ENCODE measurements at regions not wholly inside any gene's neighbourhood (a gene's known extent, or its start where the extent isn't known, plus 50 kb on each side); places are given as distances from the start of the nearest gene placed in this dataset.

DNA sequence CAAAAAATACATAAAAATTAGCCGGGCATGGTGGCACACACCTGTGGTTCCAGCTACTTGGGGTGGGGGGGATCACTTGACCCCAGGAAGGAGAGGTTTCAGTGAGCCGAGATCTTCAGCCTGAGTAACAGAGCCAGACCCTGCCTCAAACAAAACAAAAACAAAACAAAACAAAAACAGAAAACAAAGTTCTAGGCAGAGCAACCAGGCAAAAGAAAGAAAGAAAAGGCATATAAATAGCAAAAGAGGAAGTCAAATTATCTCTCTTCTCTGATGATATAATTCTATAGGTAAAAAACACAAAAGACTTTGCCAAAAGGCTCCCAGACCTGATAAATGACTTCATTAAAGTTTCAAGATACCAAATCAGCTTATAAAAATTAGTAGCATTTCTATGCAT is 446.9 kb downstream of the HAO1 start:
- Histone ChIP-seq H3K9me3 (ENCODE audit: low read length) (0 out of 2 replicates have a peak, but pooled peaks cover 5% of the 10 kb centered on the region), H2AFZ (ENCODE audit: low read length) (no peak overlapping the region), H3K4me2 (ENCODE audit: low read depth, low read length) (no peak overlapping the region), H4K20me1 (ENCODE audit: insufficient read depth, low read length) (no peaks in the 10 kb centered on the region), H3K79me2 (ENCODE audit: insufficient read depth, low read length) (no peaks in the 10 kb centered on the region), H3K4me3 (replicated peaks in 1 of 3; ENCODE audit: insufficient read depth in 1 of 3, low read depth in 2 of 3, low read length in 3 of 3) (no peak overlapping the region), H3K4me1 (ENCODE audit: insufficient read depth, low read length) (no peaks in the 10 kb centered on the region), H3K36me3 (replicated peaks in 1 of 2; ENCODE audit: control insufficient read depth in 1 of 2, insufficient read depth in 2 of 2, low read length in 2 of 2) (no peaks in the 10 kb centered on the region), H3K27ac (ENCODE audit: extremely low read length, insufficient read depth, low read length) (no peak overlapping the region), H3K9ac (ENCODE audit: insufficient read depth, low read depth, low read length) (no peak overlapping the region), H3K27me3 (ENCODE audit: control insufficient read depth in 1 of 2, insufficient read depth in 2 of 2, low read length in 2 of 2) (no peaks in the 10 kb centered on the region)
- intact Hi-C loops (cut with micrococcal nuclease; ENCODE audit: unreplicated experiment), result no loop called here
- FAIRE-seq (no peak), ATAC-seq (no peak), DNase-seq (ENCODE audit: low spot score) (no peak)
- CTCF ChIA-PET (ENCODE audit: low intra/inter-chr PET ratio, low total read pairs), result no interaction called here
- 16% methylated on average over 2 of the region's 2 CpGs for WGBS (ENCODE audit: low lambda C conversion rate)
- in situ Hi-C loops (cut with HindIII; ENCODE audit: extremely low pct_ligation_motif_present, low pct_unique_long_range_greater_than_20kb), result no loop called here
- POLR2A ChIA-PET, result no interaction called here
- BruUV-seq (replicated peaks), result no TSS peak
- TF ChIP-seq LCORL (IDR thresholded peaks at IDR 0.05) (no peak), LCORL (CRISPR knock-in tag; IDR thresholded peaks at IDR 0.05) (no peak), HOXA3 (CRISPR knock-in tag; IDR thresholded peaks at IDR 0.05) (no peak), RCOR2 (CRISPR knock-in tag; IDR thresholded peaks at IDR 0.05) (no peak), NFE2L1 (CRISPR knock-in tag; IDR thresholded peaks at IDR 0.05; ENCODE audit: borderline replicate concordance) (no peak), PHF21A (CRISPR knock-in tag; IDR thresholded peaks at IDR 0.05) (no peak), SUZ12 (IDR thresholded peaks at IDR 0.05; ENCODE audit: low read depth, low read length) (no peak), ZNF777 (CRISPR knock-in tag; IDR thresholded peaks at IDR 0.05) (no peak)
- TF ChIP-seq, protein P1, sequence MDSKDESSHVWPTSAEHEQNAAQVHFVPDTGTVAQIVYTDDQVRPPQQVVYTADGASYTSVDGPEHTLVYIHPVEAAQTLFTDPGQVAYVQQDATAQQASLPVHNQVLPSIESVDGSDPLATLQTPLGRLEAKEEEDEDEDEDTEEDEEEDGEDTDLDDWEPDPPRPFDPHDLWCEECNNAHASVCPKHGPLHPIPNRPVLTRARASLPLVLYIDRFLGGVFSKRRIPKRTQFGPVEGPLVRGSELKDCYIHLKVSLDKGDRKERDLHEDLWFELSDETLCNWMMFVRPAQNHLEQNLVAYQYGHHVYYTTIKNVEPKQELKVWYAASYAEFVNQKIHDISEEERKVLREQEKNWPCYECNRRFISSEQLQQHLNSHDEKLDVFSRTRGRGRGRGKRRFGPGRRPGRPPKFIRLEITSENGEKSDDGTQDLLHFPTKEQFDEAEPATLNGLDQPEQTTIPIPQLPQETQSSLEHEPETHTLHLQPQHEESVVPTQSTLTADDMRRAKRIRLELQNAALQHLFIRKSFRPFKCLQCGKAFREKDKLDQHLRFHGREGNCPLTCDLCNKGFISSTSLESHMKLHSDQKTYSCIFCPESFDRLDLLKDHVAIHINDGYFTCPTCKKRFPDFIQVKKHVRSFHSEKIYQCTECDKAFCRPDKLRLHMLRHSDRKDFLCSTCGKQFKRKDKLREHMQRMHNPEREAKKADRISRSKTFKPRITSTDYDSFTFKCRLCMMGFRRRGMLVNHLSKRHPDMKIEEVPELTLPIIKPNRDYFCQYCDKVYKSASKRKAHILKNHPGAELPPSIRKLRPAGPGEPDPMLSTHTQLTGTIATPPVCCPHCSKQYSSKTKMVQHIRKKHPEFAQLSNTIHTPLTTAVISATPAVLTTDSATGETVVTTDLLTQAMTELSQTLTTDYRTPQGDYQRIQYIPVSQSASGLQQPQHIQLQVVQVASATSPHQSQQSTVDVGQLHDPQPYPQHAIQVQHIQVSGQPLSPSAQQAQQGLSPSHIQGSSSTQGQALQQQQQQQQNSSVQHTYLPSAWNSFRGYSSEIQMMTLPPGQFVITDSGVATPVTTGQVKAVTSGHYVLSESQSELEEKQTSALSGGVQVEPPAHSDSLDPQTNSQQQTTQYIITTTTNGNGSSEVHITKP (CRISPR knock-in tag; IDR thresholded peaks at IDR 0.05; ENCODE audit: low read depth), result no peak
- TF ChIP-seq, protein P2, sequence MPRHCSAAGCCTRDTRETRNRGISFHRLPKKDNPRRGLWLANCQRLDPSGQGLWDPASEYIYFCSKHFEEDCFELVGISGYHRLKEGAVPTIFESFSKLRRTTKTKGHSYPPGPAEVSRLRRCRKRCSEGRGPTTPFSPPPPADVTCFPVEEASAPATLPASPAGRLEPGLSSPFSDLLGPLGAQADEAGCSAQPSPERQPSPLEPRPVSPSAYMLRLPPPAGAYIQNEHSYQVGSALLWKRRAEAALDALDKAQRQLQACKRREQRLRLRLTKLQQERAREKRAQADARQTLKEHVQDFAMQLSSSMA (CRISPR knock-in tag; IDR thresholded peaks at IDR 0.05), result no peak
- TF ChIP-seq, protein P3, sequence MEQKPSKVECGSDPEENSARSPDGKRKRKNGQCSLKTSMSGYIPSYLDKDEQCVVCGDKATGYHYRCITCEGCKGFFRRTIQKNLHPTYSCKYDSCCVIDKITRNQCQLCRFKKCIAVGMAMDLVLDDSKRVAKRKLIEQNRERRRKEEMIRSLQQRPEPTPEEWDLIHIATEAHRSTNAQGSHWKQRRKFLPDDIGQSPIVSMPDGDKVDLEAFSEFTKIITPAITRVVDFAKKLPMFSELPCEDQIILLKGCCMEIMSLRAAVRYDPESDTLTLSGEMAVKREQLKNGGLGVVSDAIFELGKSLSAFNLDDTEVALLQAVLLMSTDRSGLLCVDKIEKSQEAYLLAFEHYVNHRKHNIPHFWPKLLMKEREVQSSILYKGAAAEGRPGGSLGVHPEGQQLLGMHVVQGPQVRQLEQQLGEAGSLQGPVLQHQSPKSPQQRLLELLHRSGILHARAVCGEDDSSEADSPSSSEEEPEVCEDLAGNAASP (CRISPR knock-in tag; IDR thresholded peaks at IDR 0.05; ENCODE audit: borderline replicate concordance), result no peak
